ENCODE measurements at regions not wholly inside any gene's neighbourhood (a gene's known extent, or its start where the extent isn't known, plus 50 kb on each side); places are given as distances from the start of the nearest gene placed in this dataset.

GRCh38 chr10:118501171-118501570 lies 94.3 kb downstream of the PRLHR start:
- no peak for TF ChIP-seq CTCF (IDR thresholded peaks at IDR 0.05; ENCODE audit: insufficient read depth, low read depth, low read length)
- CTCF ChIA-PET: no interaction called here

GRCh38 chr10:118500477-118501104 lies 94.9 kb downstream of the PRLHR start:
- Histone ChIP-seq H3K27me3 (ENCODE audit: control insufficient read depth, insufficient read depth, low read length) (no peaks in the 10 kb centered on the region), H3K36me3 (ENCODE audit: control insufficient read depth, insufficient read depth, low read length) (no peaks in the 10 kb centered on the region), H3K4me3 (ENCODE audit: low read depth, low read length) (no peak overlapping the region)
- TF ChIP-seq CTCF (IDR thresholded peaks at IDR 0.05; ENCODE audit: insufficient read depth, low read depth, low read length): no peak
- CTCF ChIA-PET: no interaction called here
- no peak for DNase-seq (ENCODE audit: low read depth)
- POLR2A ChIA-PET: no interaction called here

More at GRCh38 chr10:118501171-118501570, 94.3 kb downstream of the PRLHR start:
- no peak for DNase-seq (ENCODE audit: low read depth)
- no peaks in the 10 kb centered on the region for H3K36me3 ChIP-seq (ENCODE audit: control insufficient read depth, insufficient read depth, low read length)
- no peaks in the 10 kb centered on the region for H3K27me3 ChIP-seq (ENCODE audit: control insufficient read depth, insufficient read depth, low read length)
- POLR2A ChIA-PET: no interaction called here
- no peak overlapping the region for H3K4me3 ChIP-seq (ENCODE audit: low read depth, low read length)

- no peak for TF ChIP-seq CTCF (IDR thresholded peaks at IDR 0.05; ENCODE audit: insufficient read depth, low read depth, low read length)
- POLR2A ChIA-PET: no interaction called here
- H3K36me3 ChIP-seq (ENCODE audit: control insufficient read depth, insufficient read depth, low read length): no peaks in the 10 kb centered on the region
- no peak overlapping the region for H3K4me3 ChIP-seq (ENCODE audit: low read depth, low read length)
- no peaks in the 10 kb centered on the region for H3K27me3 ChIP-seq (ENCODE audit: control insufficient read depth, insufficient read depth, low read length)
- CTCF ChIA-PET: no interaction called here
- DNase-seq (ENCODE audit: low read depth): no peak
Measured at GRCh38 chr10:118499186-118499585, 96.3 kb downstream of the PRLHR start.

GRCh38 chr10:118498623-118499022 lies 96.8 kb downstream of the PRLHR start:
- H3K27me3 ChIP-seq (ENCODE audit: control insufficient read depth, insufficient read depth, low read length): no peaks in the 10 kb centered on the region
- H3K4me3 ChIP-seq (ENCODE audit: low read depth, low read length): no peak overlapping the region
- ChIA-PET POLR2A (no interaction called here), CTCF (no interaction called here)
- H3K36me3 ChIP-seq (ENCODE audit: control insufficient read depth, insufficient read depth, low read length): no peaks in the 10 kb centered on the region
- no peak for TF ChIP-seq CTCF (IDR thresholded peaks at IDR 0.05; ENCODE audit: insufficient read depth, low read depth, low read length)
- no peak for DNase-seq (ENCODE audit: low read depth)

GRCh38 chr10:118497227-118497626 lies 98.2 kb downstream of the PRLHR start:
- no peak for DNase-seq (ENCODE audit: low read depth)
- TF ChIP-seq CTCF (IDR thresholded peaks at IDR 0.05; ENCODE audit: insufficient read depth, low read depth, low read length): no peak
- no peak overlapping the region for H3K4me3 ChIP-seq (ENCODE audit: low read depth, low read length)
- H3K27me3 ChIP-seq (ENCODE audit: control insufficient read depth, insufficient read depth, low read length): no peaks in the 10 kb centered on the region
- ChIA-PET CTCF (no interaction called here), POLR2A (no interaction called here)
- H3K36me3 ChIP-seq (ENCODE audit: control insufficient read depth, insufficient read depth, low read length): no peaks in the 10 kb centered on the region
